ENCODE measurements at regions not wholly inside any gene's neighbourhood (a gene's known extent, or its start where the extent isn't known, plus 50 kb on each side); places are given as distances from the start of the nearest gene placed in this dataset.

DNA sequence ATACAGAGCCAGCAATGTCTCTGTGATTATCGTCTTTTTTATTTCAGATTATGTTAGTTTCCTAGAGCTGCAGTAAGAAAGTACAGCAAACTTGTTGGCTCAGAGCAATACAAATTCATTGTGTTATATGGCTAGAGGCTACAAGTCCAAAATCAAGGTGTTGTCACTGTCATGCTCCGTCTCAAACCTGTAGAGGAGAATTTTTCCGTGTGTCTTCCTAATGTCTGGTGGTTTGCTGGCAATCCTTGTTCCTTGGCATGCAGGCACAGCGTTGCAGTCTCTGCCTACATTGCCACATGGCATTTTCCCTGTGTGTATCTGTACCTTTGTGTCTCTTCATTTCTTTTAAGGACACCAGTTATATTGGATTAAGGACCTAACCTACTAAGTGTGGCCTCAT lies 244.4 kb downstream of the LRRIQ3 start:
- DNase-seq = no peak

- no peak for DNase-seq
Measured at GRCh38 chr1:73953186-73953585, 244.8 kb downstream of the LRRIQ3 start.

GRCh38 chr1:73948055-73948454 lies 249.9 kb downstream of the LRRIQ3 start:
- DNase-seq = no peak

GRCh38 chr1:73947009-73947408 lies 251.0 kb downstream of the LRRIQ3 start:
- DNase-seq = no peak

- DNase-seq = no peak
Measured at GRCh38 chr1:73943270-73943669, 254.7 kb downstream of the LRRIQ3 start.

GRCh38 chr1:73930293-73930692 lies 267.7 kb downstream of the LRRIQ3 start:
- no peak for DNase-seq

DNA sequence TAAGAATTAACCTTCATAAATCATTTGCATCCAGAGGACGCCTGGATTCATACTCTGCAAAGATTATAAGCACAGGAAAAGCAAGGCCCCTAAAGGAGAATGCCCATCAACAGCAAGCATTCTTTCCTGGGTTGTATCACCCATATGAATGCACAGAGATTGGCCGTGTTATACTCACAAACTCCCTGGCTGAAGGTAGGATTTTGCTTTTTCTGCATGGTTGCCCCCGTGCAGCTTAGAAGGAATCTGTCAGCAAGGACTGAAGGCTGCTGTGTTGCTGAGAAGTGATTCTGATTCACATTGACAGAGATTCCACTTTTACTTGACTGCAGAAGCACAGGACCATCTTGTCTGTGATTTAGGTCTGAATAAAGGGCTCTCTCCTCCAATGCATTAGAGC lies 283.0 kb downstream of the LRRIQ3 start:
- DNase-seq = no peak

DNA sequence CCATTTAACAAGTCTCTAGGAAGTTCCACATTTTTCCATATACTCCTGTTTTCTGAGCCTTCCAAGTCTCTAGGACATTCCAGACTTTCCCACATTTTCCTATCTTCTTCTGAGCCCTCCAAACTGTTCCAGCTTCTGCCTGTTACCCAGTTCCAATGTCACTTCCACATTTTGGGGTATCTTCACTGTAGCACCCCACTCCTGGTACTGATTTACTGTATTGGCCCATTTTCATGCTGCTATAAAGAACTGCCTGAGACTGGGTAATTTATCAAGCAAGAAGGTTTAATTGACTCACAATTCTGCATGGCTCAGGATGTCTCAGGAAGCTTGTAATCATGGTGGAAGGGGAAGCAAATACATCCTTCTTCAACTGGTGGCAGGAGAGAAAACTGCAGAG lies 285.0 kb downstream of the LRRIQ3 start:
- no peak for DNase-seq

GRCh38 chr1:73911849-73912248 lies 286.1 kb downstream of the LRRIQ3 start:
- no peak for DNase-seq

GRCh38 chr1:73910466-73910865 lies 287.5 kb downstream of the LRRIQ3 start:
- DNase-seq = no peak

- no peak for DNase-seq
Measured at GRCh38 chr1:73910062-73910461, 287.9 kb downstream of the LRRIQ3 start.

DNA sequence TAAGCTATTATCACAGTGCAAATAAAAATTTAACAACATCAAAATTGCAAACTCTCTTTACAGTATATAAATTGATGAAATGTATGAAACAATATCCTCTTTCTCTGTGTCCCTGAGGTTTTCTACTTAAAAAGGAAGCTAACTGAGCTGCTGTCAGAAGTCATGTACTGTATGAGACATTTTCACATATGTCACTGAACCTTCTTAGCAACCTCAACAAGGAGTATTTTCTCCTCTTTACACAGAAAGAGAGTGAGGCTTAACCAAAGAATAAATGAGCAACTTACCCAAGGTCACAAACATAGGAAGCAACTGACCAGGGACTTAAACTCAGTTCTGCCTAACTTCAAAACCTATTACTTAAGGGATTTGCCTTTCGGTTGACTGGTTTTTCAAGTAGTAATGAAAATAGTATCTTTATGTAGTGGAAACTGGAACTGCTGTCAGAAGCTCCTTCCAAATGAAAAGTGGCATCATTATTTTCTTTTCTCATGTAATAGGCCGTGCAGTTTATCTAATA lies 288.9 kb downstream of the LRRIQ3 start:
- no peak for DNase-seq

DNA sequence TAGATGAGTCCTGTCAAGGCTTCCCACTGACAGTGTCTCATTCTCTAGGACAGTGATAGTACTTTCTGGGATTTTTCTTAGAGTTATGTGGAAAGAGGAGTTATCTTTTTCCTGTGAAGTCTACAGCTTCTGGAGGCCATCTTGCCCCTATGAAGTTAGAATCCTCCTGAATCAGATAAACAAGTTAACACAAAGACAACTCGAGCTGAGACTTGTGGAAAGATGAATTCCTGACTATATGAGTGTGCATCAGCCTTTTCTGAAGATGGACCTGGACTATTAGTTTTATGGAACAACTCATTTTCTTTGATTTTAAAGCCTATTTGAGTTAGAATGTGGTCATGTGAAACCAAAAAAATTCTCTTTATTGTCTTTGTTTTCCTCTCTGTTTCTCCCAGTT lies 290.9 kb downstream of the LRRIQ3 start:
- no peak for DNase-seq

DNA sequence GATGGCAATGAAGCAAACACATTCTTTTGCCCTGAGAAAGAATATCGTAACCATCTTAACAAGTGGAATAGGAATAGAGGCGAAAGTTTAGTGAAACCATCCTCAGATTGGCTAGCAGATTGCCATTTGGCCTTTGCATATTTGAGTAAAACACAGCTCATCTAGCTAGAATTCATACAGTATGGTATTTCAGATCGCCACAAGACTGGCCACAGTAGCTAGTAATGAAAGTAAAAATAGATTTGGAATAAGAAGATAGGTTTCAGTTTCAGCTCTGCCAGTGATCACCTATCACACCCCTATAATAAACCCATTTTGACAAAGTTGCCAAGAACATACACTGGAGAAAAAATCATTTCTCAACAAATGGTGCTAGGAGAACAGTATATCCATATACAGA lies 294.9 kb downstream of the LRRIQ3 start:
- DNase-seq = no peak

DNA sequence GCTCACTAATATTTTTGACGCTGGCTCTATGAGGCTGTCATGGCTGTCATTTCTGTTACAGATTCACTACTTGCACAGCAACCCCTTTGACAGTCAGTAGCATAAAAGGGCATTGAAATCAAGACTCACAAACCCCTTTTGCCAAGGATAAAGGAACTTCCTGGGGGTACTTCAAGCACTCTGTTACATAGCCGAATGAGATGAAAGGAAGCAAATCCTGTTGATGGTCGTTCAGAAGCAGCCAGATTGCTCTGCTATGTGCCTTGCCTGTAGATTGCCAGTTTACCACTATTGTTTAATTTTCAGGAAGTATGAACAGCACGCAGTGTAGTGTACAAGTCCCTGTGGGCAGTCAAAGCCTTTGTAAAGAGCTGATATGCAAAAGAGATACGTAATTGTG lies 296.2 kb downstream of the LRRIQ3 start:
- DNase-seq = no peak

DNA sequence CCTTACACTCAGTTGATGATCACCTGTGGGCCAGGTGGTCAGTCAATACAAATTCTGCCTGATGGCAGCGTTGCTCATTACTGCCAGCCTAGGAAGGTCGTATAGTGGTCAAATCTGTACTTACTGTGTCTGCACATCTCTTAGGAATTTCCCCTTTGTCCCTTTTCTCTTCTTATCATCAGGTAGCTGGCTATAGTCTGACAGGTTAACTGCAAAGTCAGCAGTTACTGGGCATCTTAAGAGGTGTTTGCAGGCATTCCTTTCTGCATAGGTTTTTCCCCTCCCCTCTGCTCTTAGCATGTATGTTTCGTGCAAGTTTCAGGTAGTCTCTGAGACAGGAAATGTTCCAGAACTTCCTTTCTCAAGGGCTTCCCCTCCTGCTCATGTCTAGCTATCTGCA lies 298.7 kb downstream of the LRRIQ3 start:
- no peak for DNase-seq

GRCh38 chr1:73898540-73898939 lies 299.4 kb downstream of the LRRIQ3 start:
- DNase-seq = no peak

- no peak for DNase-seq
Measured at GRCh38 chr1:73887412-73887811, 310.6 kb downstream of the LRRIQ3 start.

DNA sequence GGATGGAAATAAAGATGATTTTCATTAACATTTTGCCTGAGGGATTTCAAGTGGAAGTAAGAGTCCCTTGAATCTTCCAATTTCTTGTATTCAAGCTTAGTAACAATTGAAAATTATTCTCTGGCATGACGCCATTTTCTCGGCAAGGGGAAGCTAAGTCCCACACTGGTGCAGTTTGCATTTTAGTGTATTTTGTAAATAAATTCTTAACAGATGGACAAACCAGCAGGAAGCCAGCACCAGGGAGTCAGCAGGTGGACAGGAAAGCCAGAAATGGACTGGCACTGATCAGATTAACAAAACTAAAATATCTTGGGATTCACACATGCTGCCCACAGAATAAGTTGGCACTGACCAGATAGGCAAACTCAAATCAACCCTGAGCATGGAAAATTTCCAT lies 311.3 kb downstream of the LRRIQ3 start:
- DNase-seq = no peak

DNA sequence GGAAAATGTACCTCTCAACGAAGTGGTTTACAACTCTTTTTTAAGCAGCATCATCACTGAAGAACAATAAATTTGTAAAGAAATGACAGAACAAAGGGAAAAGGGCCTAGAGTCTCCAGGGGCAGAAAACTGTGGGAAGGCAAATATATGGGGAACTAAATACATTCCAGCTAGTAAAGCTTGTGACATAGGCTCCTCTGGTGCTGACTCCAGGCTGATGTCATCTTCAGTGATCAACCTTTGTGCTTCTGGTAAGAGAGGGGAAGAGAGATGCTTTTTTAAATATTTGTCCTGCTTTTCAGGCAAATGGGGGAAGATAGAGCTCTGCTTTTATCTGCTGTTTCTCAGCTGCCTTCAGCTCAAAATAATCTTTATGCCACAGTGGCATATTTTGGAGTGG lies 323.2 kb downstream of the LRRIQ3 start:
- no peak for DNase-seq

GRCh38 chr1:73868810-73869336 lies 329.1 kb downstream of the LRRIQ3 start:
- DNase-seq = no peak

DNA sequence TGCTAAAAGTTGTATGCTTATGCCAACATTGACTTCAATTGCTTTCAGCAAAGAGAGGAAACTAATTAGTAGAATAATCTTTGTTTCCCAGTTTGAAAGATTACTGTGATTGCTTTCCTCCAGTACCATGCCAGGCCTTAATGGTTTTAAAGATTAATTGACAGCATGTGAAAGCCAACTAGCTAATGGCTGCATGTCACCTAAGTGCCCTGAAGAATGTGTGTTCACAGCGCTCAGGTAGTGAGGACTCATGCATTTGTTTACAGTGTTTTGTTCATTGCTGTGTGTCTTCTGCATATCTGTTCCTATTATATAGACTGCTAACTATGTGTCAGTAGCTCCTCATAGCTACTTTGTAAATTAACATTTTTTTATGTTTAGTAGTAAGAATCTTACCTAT lies 335.6 kb downstream of the LRRIQ3 start:
- no peak for DNase-seq

- DNase-seq = no peak
Measured at GRCh38 chr1:73860421-73860950, 337.5 kb downstream of the LRRIQ3 start.

DNA sequence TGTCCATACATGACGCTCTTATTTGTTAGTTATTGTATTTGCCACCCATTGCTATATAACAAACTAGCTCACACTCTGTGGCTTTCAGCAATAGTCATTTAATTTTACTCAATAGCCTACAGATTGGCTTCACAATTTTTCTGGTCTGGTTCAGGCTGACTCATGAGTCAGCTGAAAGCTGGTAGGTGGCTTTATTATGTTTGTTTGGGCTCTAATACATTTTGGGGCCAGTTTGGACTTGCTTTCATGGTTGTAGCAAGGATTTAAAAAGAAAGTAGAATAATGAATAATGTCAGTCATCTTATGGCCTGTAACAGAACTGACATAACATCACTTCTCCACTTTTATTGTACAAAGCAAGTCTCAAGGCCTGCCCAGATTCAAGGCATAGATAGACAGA lies 338.7 kb downstream of the LRRIQ3 start:
- no peak for DNase-seq

- no peak for DNase-seq
Measured at GRCh38 chr1:73854527-73854926, 343.4 kb downstream of the LRRIQ3 start.
